ENCODE measurements at regions not wholly inside any gene's neighbourhood (a gene's known extent, or its start where the extent isn't known, plus 50 kb on each side); places are given as distances from the start of the nearest gene placed in this dataset.

GRCh38 chr4:34198966-34199365, 2045.3 kb downstream of the ARAP2 start:
- H3K27ac ChIP-seq (ENCODE audit: insufficient read length, low read depth, low read length): no peak overlapping the region
- no peaks in the 10 kb centered on the region for H3K79me2 ChIP-seq (ENCODE audit: insufficient read depth, low read length)
- H3K9me3 Mint-ChIP-seq: peaks cover 0 to 4% of the 10 kb centered on the region in 2 experiments; a peak in 1 of 5 replicates
- H3K4me1 Mint-ChIP-seq: peaks cover 0 to 4% of the 10 kb centered on the region in 2 experiments; a peak in 2 of 4 replicates
- no peak overlapping the region for H3K14ac ChIP-seq (ENCODE audit: insufficient read depth, low read length)
- H3K9ac ChIP-seq (ENCODE audit: extremely low read depth, insufficient read length, low read length): no peak overlapping the region
- H4K5ac ChIP-seq (ENCODE audit: insufficient read length, low read depth, low read length): no peak overlapping the region
- no peak overlapping the region for H3K4ac ChIP-seq (ENCODE audit: low read depth, low read length)
- no peaks in the 10 kb centered on the region for H3K4me1 ChIP-seq (ENCODE audit: insufficient read depth, low read length)
- no CpG with 5 or more reads among the region's 1 CpG for WGBS (ENCODE audit: extremely low coverage, insufficient read length, low lambda C conversion rate)
- H2BK15ac ChIP-seq (ENCODE audit: low read depth, low read length): no peak overlapping the region
- H4K8ac ChIP-seq (replicated peaks; ENCODE audit: insufficient read length, low read depth, low read length): no peak overlapping the region
- TF ChIP-seq CTCF (conservative IDR thresholded peaks at IDR 0.05): no peak
- no peak overlapping the region for H2BK5ac ChIP-seq (ENCODE audit: insufficient read length, low read length)
- H3K23me2 ChIP-seq (ENCODE audit: insufficient read length, low read depth, low read length, poor library complexity, severe bottlenecking): no peaks in the 10 kb centered on the region
- no peak overlapping the region for H2AK5ac ChIP-seq (ENCODE audit: insufficient read length, low read length)
- H4K20me1 ChIP-seq (ENCODE audit: control insufficient read depth, insufficient read depth, insufficient read length): no peaks in the 10 kb centered on the region
- no peak overlapping the region for H4K91ac ChIP-seq (ENCODE audit: insufficient read length, low read depth, low read length)
- no peak overlapping the region for H3K4me2 ChIP-seq (ENCODE audit: insufficient read depth, insufficient read length, low read length)
- H2AFZ ChIP-seq (ENCODE audit: low read length): no peak overlapping the region
- H3K27me3 Mint-ChIP-seq (ENCODE audit: low read depth): no peaks in the 10 kb centered on the region
- no peak overlapping the region for H3K56ac ChIP-seq (ENCODE audit: insufficient read length, low read depth, low read length)
- no peak overlapping the region for H2BK20ac ChIP-seq (ENCODE audit: low read depth, low read length, poor library complexity, severe bottlenecking)
- no peak for DNase-seq
- H3T11ph ChIP-seq (ENCODE audit: low read length): no peak overlapping the region
- H3K18ac ChIP-seq (ENCODE audit: insufficient read length, low read depth, low read length): no peak overlapping the region
- H3K36me3 Mint-ChIP-seq (ENCODE audit: insufficient read depth in 1 of 3, low read depth in 3 of 3): peaks cover 0 to 3% (median 0%) of the 10 kb centered on the region in 3 experiments; a peak in 2 of 7 replicates
- H2BK12ac ChIP-seq (ENCODE audit: insufficient read length, low read depth, low read length): no peak overlapping the region
- H2BK120ac ChIP-seq (ENCODE audit: low read depth, low read length, poor library complexity, severe bottlenecking): no peak overlapping the region
- no peaks in the 10 kb centered on the region for H3K27me3 ChIP-seq (ENCODE audit: insufficient read depth, low read length)
- H3K79me1 ChIP-seq (ENCODE audit: insufficient read depth, low read depth, low read length, poor library complexity, severe bottlenecking): no peaks in the 10 kb centered on the region
- H3K23ac ChIP-seq (ENCODE audit: insufficient read length, low read depth, low read length): no peak overlapping the region
- no peak overlapping the region for H3K27ac Mint-ChIP-seq
- H3K9me3 ChIP-seq (ENCODE audit: control insufficient read depth, low read depth, low read length): no peaks in the 10 kb centered on the region
- no peak overlapping the region for H3K4me3 Mint-ChIP-seq

Data from H9 (cell line).